GM12878 (cell line): ENCODE measurements at regions not wholly inside any gene's neighbourhood (a gene's known extent, or its start where the extent isn't known, plus 50 kb on each side); places are given as distances from the start of the nearest gene placed in this dataset.

Experiments
- ATAC-seq: fragments of 200-7000 bp; cut with Tn5 transposase; 3 replicates; pipeline ENCODE4 v1.9.1; 2020; ENCODE audit warnings: mild to moderate bottlenecking, moderate library complexity
- BruUV-seq: library from RNA; stranded (reverse); fragments of 400-500 nt; replicated peaks from 2 replicates; lab custom pipeline; 2021; lab: Mats Ljungman, UMichigan
- CTCF ChIA-PET: fragments of 300-600 bp; sonication (Branson Sonifier 250); formaldehyde crosslinking; extraction: SDS; loops from one replicate; lab custom pipeline; 2021; ENCODE audit warnings: inconsistent platforms; lab: Yijun Ruan, JAX
- POLR2A ChIA-PET: fragments of 350-600 bp; formaldehyde crosslinking; extraction: SDS; loops from one replicate; lab custom pipeline; 2021; ENCODE audit warnings: inconsistent platforms; lab: Charles Lee
- RAD21 ChIA-PET: fragments of 300-600 bp; sonication (Branson Sonifier 250); formaldehyde crosslinking; loops from one replicate; lab custom pipeline; 2023; ENCODE audit warnings: antibody characterized with exemption; ENCODE audit not compliant: unreplicated experiment; lab: Charles Lee
- SMC1A ChIA-PET: fragments of 300-600 bp; sonication (Branson Sonifier 250); formaldehyde crosslinking; loops from one replicate; lab custom pipeline; 2023; ENCODE audit not compliant: unreplicated experiment, uncharacterized antibody; lab: Charles Lee
- DNase-seq: peaks from one replicate; pipeline ENCODE4 v3.0.0-alpha.2; 2011; ENCODE audit warnings: low read depth, low spot score
- FAIRE-seq: peaks from 3 replicates; lab custom pipeline; 2011; peaks lifted over from hg19 to GRCh38; lab: Jason Lieb, UNC
- H2AFZ ChIP-seq: 2 replicates; pipeline ENCODE4 v1.6.0; 2011; ENCODE audit warnings: low read depth, low read length, control low read depth; ENCODE audit not compliant: control insufficient read depth
- H3K27ac ChIP-seq: 2 replicates; pipeline ENCODE4 v1.5.1; 2011; ENCODE audit warnings: control low read depth; ENCODE audit not compliant: control insufficient read depth, insufficient read depth
- H3K27me3 ChIP-seq, 2 experiments: replicated peaks in 1 of 2; 2 replicates each; pipeline versions ENCODE4 v1.6.0 to v1.6.1; 2011; ENCODE audit warnings: low read length in 1 of 2; ENCODE audit not compliant: control insufficient read depth in 2 of 2, insufficient read depth in 2 of 2
- H3K36me3 ChIP-seq, 2 experiments: 2 replicates each; pipeline ENCODE4 v1.5.1; 2011; ENCODE audit warnings: low read length in 1 of 2; ENCODE audit not compliant: control insufficient read depth in 2 of 2, insufficient read depth in 2 of 2
- H3K4me1 ChIP-seq: 2 replicates; pipeline ENCODE4 v1.6.1; 2011; ENCODE audit warnings: mild to moderate bottlenecking, low read length, moderate library complexity, mixed read lengths; ENCODE audit not compliant: control insufficient read depth, insufficient read depth
- H3K4me2 ChIP-seq: 2 replicates; pipeline ENCODE4 v1.6.0; 2011; ENCODE audit warnings: control low read depth; ENCODE audit not compliant: control insufficient read depth, insufficient read depth
- H3K4me3 ChIP-seq: fragments of 200-600 bp; sonication (generic); 2 replicates; pipeline ENCODE4 v1.5.1; 2016
- H3K79me2 ChIP-seq: 2 replicates; pipeline ENCODE4 v1.6.0; 2011; ENCODE audit warnings: low read length; ENCODE audit not compliant: control insufficient read depth, insufficient read depth
- H3K9ac ChIP-seq: 2 replicates; pipeline ENCODE4 v1.8.0; 2011; ENCODE audit warnings: low read length, control low read depth, mixed read lengths; ENCODE audit not compliant: control insufficient read depth, insufficient read depth
- H3K9me3 ChIP-seq: replicated peaks from 3 replicates; pipeline ENCODE4 v1.5.1; 2011; ENCODE audit warnings: mild to moderate bottlenecking, low read length; ENCODE audit not compliant: control insufficient read depth, insufficient read depth
- H4K20me1 ChIP-seq: 2 replicates; pipeline ENCODE4 v1.6.0; 2011; ENCODE audit not compliant: control insufficient read depth, insufficient read depth
- ATF7 ChIP-seq: fragments of 450-650 bp; IDR thresholded peaks from 2 replicates; pipeline ENCODE4 v1.6.1; 2016; ENCODE audit warnings: low read depth, mild to moderate bottlenecking
- CHD1 ChIP-seq: IDR thresholded peaks from 2 replicates; pipeline ENCODE4 v1.6.1; 2012; ENCODE audit warnings: low read depth, low read length, improper control_type of control experiment
- CUX1 ChIP-seq: IDR thresholded peaks from 2 replicates; pipeline ENCODE4 v1.6.1; 2012; ENCODE audit warnings: improper control_type of control experiment, low read depth, low read length; ENCODE audit not compliant: insufficient replicate concordance
- LARP7 ChIP-seq: fragments of 450-650 bp; IDR thresholded peaks from 2 replicates; pipeline ENCODE4 v1.6.1; 2017; ENCODE audit warnings: mild to moderate bottlenecking
- NFYA ChIP-seq: IDR thresholded peaks from 2 replicates; pipeline ENCODE4 v1.6.1; 2011; ENCODE audit warnings: low read depth, mild to moderate bottlenecking, low read length, improper control_type of control experiment, borderline replicate concordance
- PKNOX1 ChIP-seq: fragments of 450-650 bp; IDR thresholded peaks from 2 replicates; pipeline ENCODE4 v1.6.1; 2016; ENCODE audit warnings: mild to moderate bottlenecking
- POU2F2 ChIP-seq: IDR thresholded peaks from 3 replicates; pipeline ENCODE4 v1.6.1; 2011; ENCODE audit warnings: low read depth, mild to moderate bottlenecking, low read length, borderline replicate concordance
- RELA ChIP-seq: fragments of 450-650 bp; IDR thresholded peaks from 2 replicates; pipeline ENCODE4 v1.8.0; 2014; ENCODE audit warnings: borderline replicate concordance; ENCODE audit not compliant: partially characterized antibody
- SKIL ChIP-seq: fragments of 450-650 bp; IDR thresholded peaks from 2 replicates; pipeline ENCODE4 v1.6.1; 2017; ENCODE audit warnings: mild to moderate bottlenecking, low read depth, inconsistent platforms; ENCODE audit not compliant: poor library complexity, severe bottlenecking
- WGBS: methylation state at CpG from one replicate; pipeline ENCODE4 v1.1.6; 2016; ENCODE audit warnings: low lambda C conversion rate; ENCODE audit not compliant: insufficient replicate concordance, insufficient coverage; ENCODE audit errors: missing lambda C conversion rate; 5-methylcytosine and 5-hydroxymethylcytosine counted together
- in situ Hi-C: fragments of 300-500 bp; cut with MboI; formaldehyde crosslinking; loops from 9 replicates; pipeline ENCODE4 v1.14.3; 2018; ENCODE audit warnings: mixed read lengths
- intact Hi-C: fragments of 100-400 bp; cut with micrococcal nuclease; formaldehyde crosslinking; loops from one replicate; pipeline ENCODE4 v1.14.2; 2022; ENCODE audit not compliant: unreplicated experiment

GRCh38 chr16:51374346-51374745, 223.3 kb upstream of the SALL1 start:
- Histone ChIP-seq H3K27me3 (no peaks in the 10 kb centered on the region), H3K4me2 (no peak overlapping the region), H3K27ac (no peak overlapping the region), H3K79me2 (no peaks in the 10 kb centered on the region), H3K9ac (no peak overlapping the region), H3K36me3 (no peaks in the 10 kb centered on the region), H2AFZ (no peak overlapping the region), H3K9me3 (no peaks in the 10 kb centered on the region), H4K20me1 (no peaks in the 10 kb centered on the region), H3K4me3 (no peak overlapping the region), H3K4me1 (no peaks in the 10 kb centered on the region)
- in situ Hi-C loops: no loop called here
- no peak for ATAC-seq
- 0% methylated on average over 2 of the region's 2 CpGs for WGBS
- FAIRE-seq: no peak
- ChIA-PET SMC1A (no interaction called here), CTCF (interaction anchor here (0.7 to 1.0 kb wide), 2 partner anchors 14 to 843 kb away, joined by 3 to 4 read pairs; no protein-coding TSS in a partner anchor), POLR2A (no interaction called here), RAD21 (no interaction called here)
- no TSS peak for BruUV-seq
- intact Hi-C loops: no loop called here
- TF ChIP-seq POU2F2 (no peak), RELA (no peak), CUX1 (no peak), CHD1 (no peak), SKIL (no peak), ATF7 (no peak), LARP7 (no peak), PKNOX1 (no peak), NFYA (no peak)
- no peak for DNase-seq
